ENCODE measurements at regions not wholly inside any gene's neighbourhood (a gene's known extent, or its start where the extent isn't known, plus 50 kb on each side); places are given as distances from the start of the nearest gene placed in this dataset.

GRCh38 chr18:41849632-41850031, 105.4 kb upstream of the PIK3C3 start:
- no peak overlapping the region for H3K4me3 ChIP-seq (ENCODE audit: low read depth, low read length)
- TF ChIP-seq, protein P1, sequence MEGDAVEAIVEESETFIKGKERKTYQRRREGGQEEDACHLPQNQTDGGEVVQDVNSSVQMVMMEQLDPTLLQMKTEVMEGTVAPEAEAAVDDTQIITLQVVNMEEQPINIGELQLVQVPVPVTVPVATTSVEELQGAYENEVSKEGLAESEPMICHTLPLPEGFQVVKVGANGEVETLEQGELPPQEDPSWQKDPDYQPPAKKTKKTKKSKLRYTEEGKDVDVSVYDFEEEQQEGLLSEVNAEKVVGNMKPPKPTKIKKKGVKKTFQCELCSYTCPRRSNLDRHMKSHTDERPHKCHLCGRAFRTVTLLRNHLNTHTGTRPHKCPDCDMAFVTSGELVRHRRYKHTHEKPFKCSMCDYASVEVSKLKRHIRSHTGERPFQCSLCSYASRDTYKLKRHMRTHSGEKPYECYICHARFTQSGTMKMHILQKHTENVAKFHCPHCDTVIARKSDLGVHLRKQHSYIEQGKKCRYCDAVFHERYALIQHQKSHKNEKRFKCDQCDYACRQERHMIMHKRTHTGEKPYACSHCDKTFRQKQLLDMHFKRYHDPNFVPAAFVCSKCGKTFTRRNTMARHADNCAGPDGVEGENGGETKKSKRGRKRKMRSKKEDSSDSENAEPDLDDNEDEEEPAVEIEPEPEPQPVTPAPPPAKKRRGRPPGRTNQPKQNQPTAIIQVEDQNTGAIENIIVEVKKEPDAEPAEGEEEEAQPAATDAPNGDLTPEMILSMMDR (IDR thresholded peaks at IDR 0.05; ENCODE audit: insufficient read depth in 1 of 2, low read depth in 1 of 2, low read length in 1 of 2, severe bottlenecking in 1 of 2, unreplicated experiment in 1 of 2) = no peak
- no peaks in the 10 kb centered on the region for H3K36me3 Mint-ChIP-seq (ENCODE audit: insufficient read depth, unreplicated experiment)
- H3K4me1 ChIP-seq = no peaks in the 10 kb centered on the region
- POLR2A ChIA-PET = no interaction called here
- H3K27me3 ChIP-seq (replicated peaks; ENCODE audit: control insufficient read depth, insufficient read depth, low read length) = no peaks in the 10 kb centered on the region
- H3K9me3 Mint-ChIP-seq (ENCODE audit: unreplicated experiment) = no peaks in the 10 kb centered on the region
- no peak for DNase-seq
- H3K36me3 ChIP-seq (ENCODE audit: control insufficient read depth, insufficient read depth, low read length) = no peaks in the 10 kb centered on the region
- CTCF ChIA-PET = no interaction called here
- intact Hi-C loops (cut with micrococcal nuclease; ENCODE audit: unreplicated experiment) = no loop called here
- peaks cover 9% of the 10 kb centered on the region for H3K27me3 Mint-ChIP-seq (ENCODE audit: insufficient read depth, unreplicated experiment)
- no peaks in the 10 kb centered on the region for H3K4me1 Mint-ChIP-seq (ENCODE audit: low read depth, unreplicated experiment)
- H3K4me3 Mint-ChIP-seq (ENCODE audit: unreplicated experiment) = no peak overlapping the region
- no peaks in the 10 kb centered on the region for H3K9me3 ChIP-seq
- BruUV-seq (replicated peaks) = no TSS peak
- H3K27ac Mint-ChIP-seq (ENCODE audit: unreplicated experiment) = no peak overlapping the region

DNA sequence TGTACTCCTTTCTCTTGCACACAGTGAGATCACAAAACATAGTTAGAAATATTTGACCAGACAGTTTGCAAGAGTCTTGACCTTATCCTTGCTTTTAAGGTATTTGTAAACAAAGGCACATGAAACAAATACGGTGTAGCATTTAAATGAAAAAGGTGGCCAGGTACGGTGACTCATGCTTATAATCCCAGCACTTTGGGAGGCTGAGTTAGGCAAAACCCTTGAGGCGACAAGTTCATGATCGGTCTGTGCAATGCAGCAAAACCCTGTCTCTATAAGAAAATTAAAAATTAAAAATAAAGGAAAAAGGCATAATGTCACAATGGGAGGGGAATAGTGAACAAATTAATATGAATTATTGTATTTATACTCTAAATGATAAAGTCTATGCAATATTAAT, 109.5 kb upstream of the PIK3C3 start:
- no peak overlapping the region for H3K4me3 Mint-ChIP-seq (ENCODE audit: unreplicated experiment)
- H3K4me3 ChIP-seq (ENCODE audit: low read depth, low read length) = no peak overlapping the region
- no peak overlapping the region for H3K27ac Mint-ChIP-seq (ENCODE audit: unreplicated experiment)
- H3K27me3 ChIP-seq (replicated peaks; ENCODE audit: control insufficient read depth, insufficient read depth, low read length) = no peaks in the 10 kb centered on the region
- no peaks in the 10 kb centered on the region for H3K4me1 ChIP-seq
- H3K27me3 Mint-ChIP-seq (ENCODE audit: insufficient read depth, unreplicated experiment) = peaks cover 4% of the 10 kb centered on the region
- H3K4me1 Mint-ChIP-seq (ENCODE audit: low read depth, unreplicated experiment) = no peaks in the 10 kb centered on the region
- POLR2A ChIA-PET = no interaction called here
- no peaks in the 10 kb centered on the region for H3K36me3 Mint-ChIP-seq (ENCODE audit: insufficient read depth, unreplicated experiment)
- H3K36me3 ChIP-seq (ENCODE audit: control insufficient read depth, insufficient read depth, low read length) = no peaks in the 10 kb centered on the region
- BruUV-seq (replicated peaks) = no TSS peak
- intact Hi-C loops (cut with micrococcal nuclease; ENCODE audit: unreplicated experiment) = no loop called here
- TF ChIP-seq, protein P1 (IDR thresholded peaks at IDR 0.05; ENCODE audit: insufficient read depth in 1 of 2, low read depth in 1 of 2, low read length in 1 of 2, severe bottlenecking in 1 of 2, unreplicated experiment in 1 of 2) = no peak
- no peak for DNase-seq
- H3K9me3 ChIP-seq = no peaks in the 10 kb centered on the region
- CTCF ChIA-PET = no interaction called here
- no peaks in the 10 kb centered on the region for H3K9me3 Mint-ChIP-seq (ENCODE audit: unreplicated experiment)

GRCh38 chr18:41842886-41843285, 112.1 kb upstream of the PIK3C3 start:
- Mint-ChIP-seq H3K4me1 (ENCODE audit: low read depth, unreplicated experiment) (no peaks in the 10 kb centered on the region), H3K4me3 (ENCODE audit: unreplicated experiment) (no peak overlapping the region), H3K27me3 (ENCODE audit: insufficient read depth, unreplicated experiment) (peaks cover 2% of the 10 kb centered on the region), H3K36me3 (ENCODE audit: insufficient read depth, unreplicated experiment) (no peaks in the 10 kb centered on the region), H3K9me3 (ENCODE audit: unreplicated experiment) (no peaks in the 10 kb centered on the region), H3K27ac (ENCODE audit: unreplicated experiment) (no peak overlapping the region)
- ChIA-PET CTCF (no interaction called here), POLR2A (no interaction called here)
- TF ChIP-seq, protein P1 (IDR thresholded peaks at IDR 0.05; ENCODE audit: insufficient read depth in 1 of 2, low read depth in 1 of 2, low read length in 1 of 2, severe bottlenecking in 1 of 2, unreplicated experiment in 1 of 2) = no peak
- H3K4me3 ChIP-seq (ENCODE audit: low read depth, low read length) = no peak overlapping the region
- no peaks in the 10 kb centered on the region for H3K36me3 ChIP-seq (ENCODE audit: control insufficient read depth, insufficient read depth, low read length)
- no peaks in the 10 kb centered on the region for H3K4me1 ChIP-seq
- intact Hi-C loops (cut with micrococcal nuclease; ENCODE audit: unreplicated experiment) = no loop called here
- H3K9me3 ChIP-seq = no peaks in the 10 kb centered on the region
- BruUV-seq (replicated peaks) = no TSS peak
- no peak for DNase-seq
- no peaks in the 10 kb centered on the region for H3K27me3 ChIP-seq (replicated peaks; ENCODE audit: control insufficient read depth, insufficient read depth, low read length)

All from Caco-2 (cell line).